ENCODE measurements at regions not wholly inside any gene's neighbourhood (a gene's known extent, or its start where the extent isn't known, plus 50 kb on each side); places are given as distances from the start of the nearest gene placed in this dataset.

GRCh38 chr4:104973708-104974107, 173.0 kb upstream of the TET2 start:
- no peak for TF ChIP-seq CTCF (IDR thresholded peaks at IDR 0.05)
- TF ChIP-seq POLR2A (IDR thresholded peaks at IDR 0.05): no peak
